ENCODE measurements at regions not wholly inside any gene's neighbourhood (a gene's known extent, or its start where the extent isn't known, plus 50 kb on each side); places are given as distances from the start of the nearest gene placed in this dataset.

DNA sequence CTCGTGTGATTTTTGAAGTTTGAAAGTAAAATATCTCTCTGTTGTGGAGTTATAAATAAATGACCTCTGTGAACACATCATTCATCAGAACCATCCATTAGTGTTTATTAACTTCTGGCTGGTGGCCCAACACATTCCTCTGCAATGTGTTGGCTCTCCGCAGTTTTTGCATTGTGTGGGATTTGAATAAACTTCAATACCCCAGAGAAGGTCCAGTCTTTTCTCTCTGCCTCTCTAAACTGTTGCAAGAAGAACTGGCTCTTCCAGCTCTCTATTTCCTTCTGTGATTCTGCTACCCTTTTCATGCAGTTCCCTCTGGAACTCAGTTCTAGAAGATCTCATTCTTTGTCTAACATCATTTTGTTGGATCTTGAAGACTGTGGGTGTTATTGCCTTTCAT is 125.0 kb upstream of the ARHGAP42 start:
- no peak for ATAC-seq
- ChIA-PET POLR2A (no interaction called here), CTCF (no interaction called here)
- no peaks in the 10 kb centered on the region for H3K9me3 ChIP-seq (ENCODE audit: control insufficient read depth, insufficient read depth, low read depth, low read length)
- TF ChIP-seq TCF7L2 (IDR thresholded peaks at IDR 0.05; ENCODE audit: low read depth, low read length), result no peak
- TF ChIP-seq, protein P1, sequence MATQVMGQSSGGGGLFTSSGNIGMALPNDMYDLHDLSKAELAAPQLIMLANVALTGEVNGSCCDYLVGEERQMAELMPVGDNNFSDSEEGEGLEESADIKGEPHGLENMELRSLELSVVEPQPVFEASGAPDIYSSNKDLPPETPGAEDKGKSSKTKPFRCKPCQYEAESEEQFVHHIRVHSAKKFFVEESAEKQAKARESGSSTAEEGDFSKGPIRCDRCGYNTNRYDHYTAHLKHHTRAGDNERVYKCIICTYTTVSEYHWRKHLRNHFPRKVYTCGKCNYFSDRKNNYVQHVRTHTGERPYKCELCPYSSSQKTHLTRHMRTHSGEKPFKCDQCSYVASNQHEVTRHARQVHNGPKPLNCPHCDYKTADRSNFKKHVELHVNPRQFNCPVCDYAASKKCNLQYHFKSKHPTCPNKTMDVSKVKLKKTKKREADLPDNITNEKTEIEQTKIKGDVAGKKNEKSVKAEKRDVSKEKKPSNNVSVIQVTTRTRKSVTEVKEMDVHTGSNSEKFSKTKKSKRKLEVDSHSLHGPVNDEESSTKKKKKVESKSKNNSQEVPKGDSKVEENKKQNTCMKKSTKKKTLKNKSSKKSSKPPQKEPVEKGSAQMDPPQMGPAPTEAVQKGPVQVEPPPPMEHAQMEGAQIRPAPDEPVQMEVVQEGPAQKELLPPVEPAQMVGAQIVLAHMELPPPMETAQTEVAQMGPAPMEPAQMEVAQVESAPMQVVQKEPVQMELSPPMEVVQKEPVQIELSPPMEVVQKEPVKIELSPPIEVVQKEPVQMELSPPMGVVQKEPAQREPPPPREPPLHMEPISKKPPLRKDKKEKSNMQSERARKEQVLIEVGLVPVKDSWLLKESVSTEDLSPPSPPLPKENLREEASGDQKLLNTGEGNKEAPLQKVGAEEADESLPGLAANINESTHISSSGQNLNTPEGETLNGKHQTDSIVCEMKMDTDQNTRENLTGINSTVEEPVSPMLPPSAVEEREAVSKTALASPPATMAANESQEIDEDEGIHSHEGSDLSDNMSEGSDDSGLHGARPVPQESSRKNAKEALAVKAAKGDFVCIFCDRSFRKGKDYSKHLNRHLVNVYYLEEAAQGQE (IDR thresholded peaks at IDR 0.05; ENCODE audit: insufficient read depth in 1 of 2, low read depth in 2 of 2, low read length in 1 of 2), result no peak
- TF ChIP-seq, protein P2, sequence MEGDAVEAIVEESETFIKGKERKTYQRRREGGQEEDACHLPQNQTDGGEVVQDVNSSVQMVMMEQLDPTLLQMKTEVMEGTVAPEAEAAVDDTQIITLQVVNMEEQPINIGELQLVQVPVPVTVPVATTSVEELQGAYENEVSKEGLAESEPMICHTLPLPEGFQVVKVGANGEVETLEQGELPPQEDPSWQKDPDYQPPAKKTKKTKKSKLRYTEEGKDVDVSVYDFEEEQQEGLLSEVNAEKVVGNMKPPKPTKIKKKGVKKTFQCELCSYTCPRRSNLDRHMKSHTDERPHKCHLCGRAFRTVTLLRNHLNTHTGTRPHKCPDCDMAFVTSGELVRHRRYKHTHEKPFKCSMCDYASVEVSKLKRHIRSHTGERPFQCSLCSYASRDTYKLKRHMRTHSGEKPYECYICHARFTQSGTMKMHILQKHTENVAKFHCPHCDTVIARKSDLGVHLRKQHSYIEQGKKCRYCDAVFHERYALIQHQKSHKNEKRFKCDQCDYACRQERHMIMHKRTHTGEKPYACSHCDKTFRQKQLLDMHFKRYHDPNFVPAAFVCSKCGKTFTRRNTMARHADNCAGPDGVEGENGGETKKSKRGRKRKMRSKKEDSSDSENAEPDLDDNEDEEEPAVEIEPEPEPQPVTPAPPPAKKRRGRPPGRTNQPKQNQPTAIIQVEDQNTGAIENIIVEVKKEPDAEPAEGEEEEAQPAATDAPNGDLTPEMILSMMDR (IDR thresholded peaks at IDR 0.05), result no peak
- no peak for TF ChIP-seq POLR2AphosphoS5 (IDR thresholded peaks at IDR 0.05; ENCODE audit: low read depth, low read length)
- TF ChIP-seq SIN3A (IDR thresholded peaks at IDR 0.05; ENCODE audit: borderline replicate concordance, insufficient read depth, low read depth, low read length), result no peak
- H3K4me3 ChIP-seq (ENCODE audit: low read depth in 2 of 2, low read length in 2 of 2), result no peak overlapping the region
- H3K27me3 ChIP-seq (ENCODE audit: control insufficient read depth, insufficient read depth, low read length), result no peaks in the 10 kb centered on the region
- no peaks in the 10 kb centered on the region for H3K4me1 ChIP-seq (ENCODE audit: control insufficient read depth, insufficient read depth, low read length)
- DNase-seq (ENCODE audit: low read depth, low spot score), result no peak
- intact Hi-C loops (cut with micrococcal nuclease; ENCODE audit: unreplicated experiment), result no loop called here
- no peak overlapping the region for H3K27ac ChIP-seq (ENCODE audit: low read length)
- no TSS peak for BruUV-seq (replicated peaks)
- in situ Hi-C loops (cut with HindIII; ENCODE audit: low pct_unique_long_range_greater_than_20kb, low sequenced_read_pairs), result no loop called here
- no peaks in the 10 kb centered on the region for H3K36me3 ChIP-seq (ENCODE audit: control insufficient read depth, insufficient read depth, low read length)

DNA sequence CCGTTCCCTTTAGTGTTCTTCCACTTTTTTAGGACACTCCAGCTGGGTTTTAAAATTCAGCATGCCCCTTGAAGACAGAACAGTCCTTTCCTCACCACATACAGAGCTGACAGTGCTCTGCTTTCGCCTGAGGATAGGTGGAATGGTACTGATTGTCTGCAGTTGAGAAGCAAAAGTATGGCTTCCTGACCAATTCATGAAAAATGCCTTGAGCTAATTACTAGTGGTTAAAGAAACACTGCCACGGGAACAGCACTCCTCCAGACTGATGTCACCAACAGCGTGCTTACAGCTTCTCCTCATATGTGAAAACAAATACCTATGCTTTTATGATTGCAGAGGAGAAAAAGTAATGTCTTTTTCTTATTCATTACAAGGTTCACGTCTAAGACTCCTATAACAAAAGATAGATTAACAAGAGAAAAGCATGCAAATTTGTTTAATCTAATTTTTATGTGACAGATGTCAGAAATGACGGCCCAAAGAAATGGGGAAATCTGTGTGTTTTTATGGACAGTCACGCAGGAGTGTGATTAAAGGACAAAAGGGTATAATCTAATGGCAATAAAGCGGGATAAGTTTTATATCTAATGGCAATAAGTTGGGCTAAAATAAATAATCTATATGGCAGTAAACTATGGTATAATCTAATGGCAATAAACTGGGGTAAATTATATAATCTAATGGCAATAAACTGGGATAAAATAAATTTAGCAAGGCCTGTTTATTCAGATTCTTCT is 123.4 kb upstream of the ARHGAP42 start:
- no peaks in the 10 kb centered on the region for H3K4me1 ChIP-seq (ENCODE audit: control insufficient read depth, insufficient read depth, low read length)
- no peak for ATAC-seq
- H3K4me3 ChIP-seq (ENCODE audit: low read depth in 2 of 2, low read length in 2 of 2), result no peak overlapping the region
- no peaks in the 10 kb centered on the region for H3K27me3 ChIP-seq (ENCODE audit: control insufficient read depth, insufficient read depth, low read length)
- POLR2A ChIA-PET, result no interaction called here
- DNase-seq (ENCODE audit: low read depth, low spot score), result no peak
- TF ChIP-seq TCF7L2 (IDR thresholded peaks at IDR 0.05; ENCODE audit: low read depth, low read length) (no peak), POLR2AphosphoS5 (IDR thresholded peaks at IDR 0.05; ENCODE audit: low read depth, low read length) (no peak), SIN3A (IDR thresholded peaks at IDR 0.05; ENCODE audit: borderline replicate concordance, insufficient read depth, low read depth, low read length) (no peak)
- TF ChIP-seq, protein P1 (IDR thresholded peaks at IDR 0.05; ENCODE audit: insufficient read depth in 1 of 2, low read depth in 2 of 2, low read length in 1 of 2), result no peak
- TF ChIP-seq, protein P2 (IDR thresholded peaks at IDR 0.05), result no peak
- H3K36me3 ChIP-seq (ENCODE audit: control insufficient read depth, insufficient read depth, low read length), result no peaks in the 10 kb centered on the region
- H3K9me3 ChIP-seq (ENCODE audit: control insufficient read depth, insufficient read depth, low read depth, low read length), result no peaks in the 10 kb centered on the region
- intact Hi-C loops (cut with micrococcal nuclease; ENCODE audit: unreplicated experiment), result no loop called here
- no peak overlapping the region for H3K27ac ChIP-seq (ENCODE audit: low read length)
- in situ Hi-C loops (cut with HindIII; ENCODE audit: low pct_unique_long_range_greater_than_20kb, low sequenced_read_pairs), result no loop called here
- BruUV-seq (replicated peaks), result no TSS peak
- CTCF ChIA-PET, result no interaction called here

All from Panc1 (cell line).